ENCODE measurements at regions not wholly inside any gene's neighbourhood (a gene's known extent, or its start where the extent isn't known, plus 50 kb on each side); places are given as distances from the start of the nearest gene placed in this dataset.

DNA sequence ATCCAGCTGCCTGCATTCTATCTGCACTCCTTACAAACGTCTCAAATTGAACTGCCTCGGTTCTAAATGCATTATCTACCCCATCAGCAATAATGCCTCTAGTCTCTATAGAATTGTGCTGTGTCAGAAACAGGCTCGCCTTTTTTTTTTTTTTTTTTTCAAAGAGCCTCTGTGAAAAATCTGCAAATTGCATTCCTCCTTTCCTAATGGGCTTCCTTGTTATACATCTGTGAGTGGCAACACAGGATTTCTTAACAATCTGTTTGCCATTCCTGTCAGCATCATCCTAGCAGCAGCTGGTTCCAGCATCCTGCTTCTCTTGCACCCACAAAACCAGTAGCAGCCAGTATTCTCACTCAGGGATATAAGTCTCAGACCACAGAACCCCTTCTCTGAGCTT, 413.5 kb upstream of the SEMA3D start:
- WGBS (ENCODE audit: insufficient coverage) = 50% methylated on average over 1 of the region's 3 CpGs
- DNase-seq = no peak
- Mint-ChIP-seq H3K4me1 (no peaks in the 10 kb centered on the region), H3K9me3 (peaks cover 0 to 5% (median 0%) of the 10 kb centered on the region in 7 donors), H3K4me3 (no peak overlapping the region), H3K36me3 (no peaks in the 10 kb centered on the region), H3K27ac (peak overlapping the region in 1 of 7 donors; percentile 50), H3K27me3 (ENCODE audit: low read depth in 3 of 3) (no peaks in the 10 kb centered on the region)
- Histone ChIP-seq H3K27me3 (ENCODE audit: control insufficient read depth in 2 of 2, insufficient read depth in 2 of 2, low read length in 2 of 2) (no peaks in the 10 kb centered on the region), H3K9ac (ENCODE audit: insufficient read depth, low read length, poor library complexity, severe bottlenecking) (no peak overlapping the region), H3K79me2 (ENCODE audit: insufficient read depth, low read length) (no peaks in the 10 kb centered on the region), H3K36me3 (replicated peaks in 1 of 2; ENCODE audit: control insufficient read depth in 1 of 2, insufficient read depth in 2 of 2, low read length in 2 of 2) (no peaks in the 10 kb centered on the region), H3K27ac (ENCODE audit: low read depth in 1 of 2, low read length in 2 of 2) (no peak overlapping the region), H3K4me3 (replicated peaks in 1 of 3; ENCODE audit: low read depth in 2 of 3, low read length in 3 of 3) (no peak overlapping the region), H2AFZ (ENCODE audit: insufficient read depth, low read depth, low read length, poor library complexity, severe bottlenecking) (no peak overlapping the region), H3K4me1 (ENCODE audit: control insufficient read depth in 1 of 2, insufficient read depth in 2 of 2, low read length in 2 of 2) (no peaks in the 10 kb centered on the region), H4K20me1 (ENCODE audit: insufficient read depth, low read length) (no peaks in the 10 kb centered on the region), H3K9me3 (replicated peaks in 1 of 2; ENCODE audit: control insufficient read depth in 1 of 2, insufficient read depth in 1 of 2, low read length in 2 of 2) (no peaks in the 10 kb centered on the region), H3K4me2 (replicated peaks; ENCODE audit: extremely low read depth, low read length, poor library complexity, severe bottlenecking) (no peak overlapping the region)
- no peak for TF ChIP-seq CTCF (IDR thresholded peaks at IDR 0.05)
- intact Hi-C loops (cut with micrococcal nuclease) = no loop called here

DNA sequence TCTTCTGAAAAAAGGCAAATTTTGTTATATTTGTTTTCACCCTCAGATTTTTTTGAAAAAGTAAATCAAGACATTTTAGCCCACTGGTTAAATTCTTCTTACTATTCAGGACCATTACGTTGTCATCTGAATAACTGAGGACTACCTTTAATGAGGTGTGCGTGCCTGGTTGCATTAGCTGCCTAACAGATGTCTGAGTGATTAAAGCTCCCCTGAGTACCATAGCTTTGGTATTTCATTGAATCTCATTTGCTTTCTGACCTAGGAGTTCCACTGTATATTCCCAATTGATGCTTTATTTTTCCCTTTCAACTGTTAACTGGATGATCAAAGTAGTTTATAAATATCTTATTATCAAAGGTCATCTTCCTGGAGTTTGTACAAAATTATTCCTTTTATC, 410.0 kb upstream of the SEMA3D start:
- no peak overlapping the region for H2AFZ ChIP-seq (ENCODE audit: insufficient read depth, low read depth, low read length, poor library complexity, severe bottlenecking)
- no peaks in the 10 kb centered on the region for H3K9me3 ChIP-seq (replicated peaks in 1 of 2; ENCODE audit: control insufficient read depth in 1 of 2, insufficient read depth in 1 of 2, low read length in 2 of 2)
- no peaks in the 10 kb centered on the region for H3K79me2 ChIP-seq (ENCODE audit: insufficient read depth, low read length)
- no CpG with 5 or more reads among the region's 2 CpGs for WGBS (ENCODE audit: insufficient coverage)
- Mint-ChIP-seq H3K27ac (no peak overlapping the region), H3K9me3 (no peaks in the 10 kb centered on the region), H3K4me3 (no peak overlapping the region), H3K27me3 (ENCODE audit: low read depth in 3 of 3) (no peaks in the 10 kb centered on the region), H3K4me1 (no peaks in the 10 kb centered on the region), H3K36me3 (no peaks in the 10 kb centered on the region)
- intact Hi-C loops (cut with micrococcal nuclease) = no loop called here
- H3K27ac ChIP-seq (ENCODE audit: low read depth in 1 of 2, low read length in 2 of 2) = no peak overlapping the region
- no peak overlapping the region for H3K4me2 ChIP-seq (replicated peaks; ENCODE audit: extremely low read depth, low read length, poor library complexity, severe bottlenecking)
- no peaks in the 10 kb centered on the region for H3K27me3 ChIP-seq (ENCODE audit: control insufficient read depth in 2 of 2, insufficient read depth in 2 of 2, low read length in 2 of 2)
- no peaks in the 10 kb centered on the region for H4K20me1 ChIP-seq (ENCODE audit: insufficient read depth, low read length)
- no peaks in the 10 kb centered on the region for H3K36me3 ChIP-seq (replicated peaks in 1 of 2; ENCODE audit: control insufficient read depth in 1 of 2, insufficient read depth in 2 of 2, low read length in 2 of 2)
- no peaks in the 10 kb centered on the region for H3K4me1 ChIP-seq (ENCODE audit: control insufficient read depth in 1 of 2, insufficient read depth in 2 of 2, low read length in 2 of 2)
- H3K4me3 ChIP-seq (replicated peaks in 1 of 3; ENCODE audit: low read depth in 2 of 3, low read length in 3 of 3) = no peak overlapping the region
- no peak for TF ChIP-seq CTCF (IDR thresholded peaks at IDR 0.05)
- no peak overlapping the region for H3K9ac ChIP-seq (ENCODE audit: insufficient read depth, low read length, poor library complexity, severe bottlenecking)
- DNase-seq = no peak
